OCI-M1 (cell line): ENCODE measurements at regions not wholly inside any gene's neighbourhood (a gene's known extent, or its start where the extent isn't known, plus 50 kb on each side); places are given as distances from the start of the nearest gene placed in this dataset.
A peak's percentile ranks its signal among the peaks of the same experiment; 100 is the strongest.

ENCODE experiments used
- DNase-seq: peaks from one replicate; lab custom pipeline; 2025; lab: John Stamatoyannopoulos, UW

GRCh38 chr9:84393266-84393950 is 52.9 kb upstream of the SLC28A3 start:
- no peak for DNase-seq

GRCh38 chr9:84394036-84394435 is 53.5 kb upstream of the SLC28A3 start:
- peak; percentile 65 for DNase-seq

GRCh38 chr9:84397151-84397728 is 56.7 kb upstream of the SLC28A3 start:
- DNase-seq = peak; percentile 86

DNA sequence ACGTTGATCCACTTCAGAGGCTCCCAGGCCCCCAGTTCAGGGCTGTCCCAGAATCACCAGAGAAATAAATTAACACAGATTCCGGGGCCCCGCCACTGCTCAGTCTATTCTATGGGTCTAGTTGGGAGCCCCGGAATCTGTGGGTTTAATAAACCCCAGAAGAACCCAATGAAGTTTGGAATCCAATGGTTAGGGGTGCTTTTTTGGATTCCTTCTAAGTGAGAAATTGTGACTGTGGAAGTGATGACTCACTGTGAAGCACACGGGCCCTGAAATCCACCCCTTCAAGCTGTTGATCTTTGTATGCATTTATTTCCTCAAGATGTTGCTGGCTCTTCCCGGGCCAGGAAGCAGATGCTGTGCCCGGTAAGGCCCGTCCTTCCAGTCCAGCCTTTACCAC is 57.3 kb upstream of the SLC28A3 start:
- DNase-seq = peak; percentile 7

GRCh38 chr9:84402517-84402916 is 62.0 kb upstream of the SLC28A3 start:
- DNase-seq = no peak

DNA sequence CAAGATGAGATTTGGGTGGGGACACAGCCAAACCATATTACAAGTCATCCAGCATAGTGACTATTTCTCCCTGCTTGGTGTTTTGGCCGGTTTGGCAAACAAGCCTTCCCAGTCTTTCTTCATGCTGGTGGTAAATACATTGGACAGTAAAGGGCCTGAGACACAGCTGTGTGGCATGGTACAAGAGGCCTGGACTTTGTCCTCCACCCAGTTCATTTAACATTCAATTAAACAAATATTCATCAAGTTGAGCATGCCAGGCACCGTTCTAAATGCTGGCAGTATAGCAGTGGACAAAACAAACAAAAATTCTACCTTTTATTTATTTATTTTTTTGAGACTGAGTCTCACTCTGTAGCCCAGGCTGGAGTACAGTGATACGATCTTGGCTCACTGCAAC is 62.7 kb upstream of the SLC28A3 start:
- no peak for DNase-seq

- DNase-seq = peak; percentile 40
These were observed 63.6 kb upstream of the SLC28A3 start for GRCh38 chr9:84404095-84404686.

- no peak for DNase-seq
These were observed 65.1 kb upstream of the SLC28A3 start for GRCh38 chr9:84405667-84406066.

DNA sequence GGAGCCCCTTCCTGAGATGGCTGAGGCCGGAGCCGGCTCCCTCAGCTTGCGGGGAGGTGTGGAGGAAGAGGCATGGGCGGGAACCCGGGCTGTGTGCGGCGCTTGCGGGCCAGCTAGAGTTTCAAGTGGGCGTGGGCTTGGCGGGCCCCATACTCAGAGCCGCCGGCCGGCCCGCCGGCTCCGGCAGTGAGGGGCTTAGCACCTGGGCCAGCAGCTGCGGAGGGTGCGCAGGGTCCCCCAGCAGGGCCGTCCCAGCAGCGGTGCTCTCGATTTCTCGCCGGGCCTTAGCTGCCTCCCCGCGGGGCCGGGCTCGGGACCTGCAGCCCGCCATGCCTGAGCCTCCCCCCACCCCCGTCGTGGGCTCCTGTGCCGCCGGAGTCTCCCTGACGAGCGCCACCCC is 67.9 kb upstream of the SLC28A3 start:
- no peak for DNase-seq

GRCh38 chr9:84411683-84412267 is 71.2 kb upstream of the SLC28A3 start:
- no peak for DNase-seq

DNA sequence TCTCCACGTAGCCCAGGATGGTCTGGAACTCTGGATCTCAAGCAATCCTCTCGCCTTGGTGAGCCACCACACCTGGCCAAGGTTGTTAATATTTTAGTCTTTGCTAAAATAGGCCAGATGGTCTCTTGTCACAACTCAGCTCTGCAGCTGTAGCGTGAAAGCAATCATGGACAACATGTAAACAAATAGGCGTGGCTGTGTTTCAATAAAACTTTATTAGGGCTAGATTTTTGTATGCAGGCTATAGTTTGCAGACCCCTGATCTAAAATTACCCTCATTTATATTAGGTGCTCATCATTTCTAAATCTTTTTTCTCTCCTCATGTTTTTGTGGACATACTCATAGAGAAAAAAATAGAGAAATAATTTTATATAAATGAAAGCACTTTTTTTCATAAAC is 72.1 kb upstream of the SLC28A3 start:
- DNase-seq = no peak

- no peak for DNase-seq
These were observed 72.7 kb upstream of the SLC28A3 start for GRCh38 chr9:84413301-84413700.

GRCh38 chr9:84419031-84419602 is 78.6 kb upstream of the SLC28A3 start:
- DNase-seq = peak; percentile 41

DNA sequence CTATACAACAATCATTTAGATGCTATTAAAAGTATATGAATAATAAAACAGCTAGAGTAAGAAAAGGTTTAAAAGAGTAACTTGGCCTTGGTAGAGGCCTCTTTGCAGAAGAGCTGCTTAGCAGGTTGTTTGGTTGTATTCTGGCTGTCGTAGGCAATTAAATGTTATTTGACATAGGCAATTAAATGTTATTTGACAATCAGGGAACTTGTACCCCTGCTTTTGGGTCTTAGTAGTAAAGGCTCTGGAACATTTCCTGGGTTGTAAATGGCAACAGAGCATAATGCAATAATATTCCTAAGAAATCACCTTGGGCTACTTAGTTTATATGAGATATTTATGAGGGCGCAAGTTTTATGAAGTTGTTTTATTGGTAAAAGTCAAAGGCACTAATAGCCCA is 84.4 kb upstream of the SLC28A3 start:
- DNase-seq = no peak

DNA sequence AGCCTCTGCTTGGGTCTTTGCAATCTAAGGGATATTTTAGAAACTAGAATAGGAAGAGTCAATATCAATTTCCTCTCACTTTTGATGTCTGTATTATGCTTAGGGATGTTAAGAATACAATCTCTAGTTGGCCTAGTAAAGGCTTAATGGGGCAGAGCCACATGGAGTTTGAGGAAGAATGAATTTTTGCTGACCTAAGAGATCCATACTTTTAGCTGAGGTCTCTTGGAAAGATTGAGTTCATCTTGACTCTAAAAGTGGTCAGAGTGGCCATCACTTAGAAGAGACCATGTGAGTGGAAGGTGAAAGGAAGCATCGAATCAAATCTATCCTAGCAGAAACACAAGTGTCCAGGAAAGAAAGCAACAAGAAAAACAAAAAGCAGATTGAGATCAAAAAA is 92.2 kb upstream of the SLC28A3 start:
- no peak for DNase-seq

DNA sequence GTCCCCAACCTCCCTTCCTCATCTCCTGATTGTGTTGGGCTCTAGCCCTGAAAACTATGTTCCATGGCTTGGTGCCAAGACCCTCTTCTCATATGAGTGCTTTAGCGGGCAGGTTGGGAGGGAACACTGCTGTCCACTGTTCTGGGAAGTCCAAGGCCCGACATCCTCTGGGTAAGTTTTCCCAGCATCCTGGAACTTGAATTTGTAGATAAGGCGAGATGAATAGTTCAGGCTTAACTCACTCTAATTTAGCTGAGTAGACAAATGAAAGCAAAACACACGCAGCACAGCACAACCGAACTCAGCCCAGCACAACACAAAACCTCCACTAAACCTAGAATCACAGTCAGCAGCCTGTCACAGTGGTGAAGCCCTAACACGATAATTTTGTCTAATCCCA is 95.3 kb upstream of the SLC28A3 start:
- peak; percentile 10 for DNase-seq

DNA sequence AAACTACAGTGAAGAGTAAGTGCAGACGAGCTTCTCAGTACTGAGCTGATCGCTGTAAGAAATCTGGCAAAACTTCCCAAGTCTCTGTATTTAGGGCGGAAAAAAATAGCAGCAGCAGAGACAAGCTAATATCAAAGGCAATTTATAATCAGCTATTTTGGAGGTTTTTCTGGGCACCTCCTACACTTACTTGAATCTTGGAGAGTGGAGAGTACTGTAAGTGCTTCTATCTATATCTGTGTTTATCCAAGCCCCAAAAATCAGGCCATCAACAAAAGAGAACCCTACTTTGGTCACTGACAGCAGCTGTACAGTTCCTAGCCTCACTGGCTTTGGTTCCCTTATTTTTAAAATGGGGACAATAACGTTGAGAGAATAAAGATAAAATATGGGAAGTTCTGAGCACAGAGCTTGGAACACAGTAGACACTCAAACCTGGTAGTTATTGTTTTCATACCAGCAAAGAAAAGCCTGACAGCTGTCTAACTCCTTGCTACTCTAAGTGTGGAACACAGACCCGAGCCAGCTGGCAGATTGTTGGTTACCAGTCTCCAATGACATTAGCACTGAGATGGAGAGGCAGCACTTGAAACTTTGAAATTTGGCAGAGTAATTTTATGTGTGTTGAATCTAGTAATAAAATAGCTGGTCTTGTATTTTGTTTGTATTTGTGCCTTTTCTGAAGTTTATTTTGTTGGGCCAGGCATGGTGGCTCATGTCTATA is 96.0 kb upstream of the SLC28A3 start:
- DNase-seq = peak; percentile 10

- DNase-seq = peak; percentile 64
These were observed 97.8 kb upstream of the SLC28A3 start for GRCh38 chr9:84438391-84438790.

DNA sequence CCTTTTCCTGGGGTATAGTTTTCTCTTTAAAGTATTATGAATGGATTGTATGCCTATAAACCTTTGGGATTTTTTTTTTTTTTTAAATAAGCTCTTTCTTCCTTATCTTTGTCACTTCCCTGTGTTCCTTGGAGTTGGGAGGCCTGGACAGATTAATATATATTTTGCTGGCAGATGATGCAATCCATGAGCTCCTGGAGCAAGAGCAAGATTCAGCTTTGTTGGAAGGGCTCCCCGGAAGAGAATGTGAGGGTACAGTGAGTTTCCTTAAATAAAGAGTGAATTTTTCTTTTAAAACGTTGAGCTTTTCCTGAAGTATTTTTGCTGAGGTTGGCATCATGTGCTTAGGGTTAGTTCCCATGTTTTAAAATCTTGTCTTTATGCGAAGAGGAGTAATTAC is 98.7 kb upstream of the SLC28A3 start:
- peak; percentile 56 for DNase-seq

GRCh38 chr9:84442712-84443111 is 102.2 kb upstream of the SLC28A3 start:
- DNase-seq = no peak

GRCh38 chr9:84445737-84446136 is 105.2 kb upstream of the SLC28A3 start:
- DNase-seq = no peak

GRCh38 chr9:84447305-84447704 is 106.7 kb upstream of the SLC28A3 start:
- DNase-seq = no peak
